ENCODE measurements at regions not wholly inside any gene's neighbourhood (a gene's known extent, or its start where the extent isn't known, plus 50 kb on each side); places are given as distances from the start of the nearest gene placed in this dataset.

GRCh38 chr4:41379230-41379629 is 122.5 kb downstream of the UCHL1 start:
- Histone ChIP-seq H3K9me2 (ENCODE audit: insufficient read depth) (no peaks in the 10 kb centered on the region), H3K36me3 (ENCODE audit: insufficient read depth) (no peaks in the 10 kb centered on the region), H3K27me3 (ENCODE audit: insufficient read depth) (no peaks in the 10 kb centered on the region), H3F3A (replicated peaks; ENCODE audit: low read depth) (no peaks in the 10 kb centered on the region), H3K79me2 (replicated peaks; ENCODE audit: insufficient read depth) (no peaks in the 10 kb centered on the region), H3K27ac (ENCODE audit: low read depth) (no peak overlapping the region), H4K20me1 (replicated peaks; ENCODE audit: insufficient read depth) (no peaks in the 10 kb centered on the region), H3K4me2 (no peak overlapping the region), H2AFZ (no peak overlapping the region), H3K4me1 (ENCODE audit: insufficient read depth) (no peaks in the 10 kb centered on the region), H3K4me3 (no peak overlapping the region)
- no peak overlapping the region for H3K4me3 Mint-ChIP-seq
- 0 out of 3 replicates have a peak, but pooled peaks cover 5% of the 10 kb centered on the region for H3K36me3 Mint-ChIP-seq (ENCODE audit: low read depth)
- peaks cover 8% of the 10 kb centered on the region for H3K9me3 Mint-ChIP-seq
- ATAC-seq (no peak), DNase-seq (ENCODE audit: low spot score) (no peak)
- H3K27ac Mint-ChIP-seq, result no peak overlapping the region
- TF ChIP-seq, protein P1, sequence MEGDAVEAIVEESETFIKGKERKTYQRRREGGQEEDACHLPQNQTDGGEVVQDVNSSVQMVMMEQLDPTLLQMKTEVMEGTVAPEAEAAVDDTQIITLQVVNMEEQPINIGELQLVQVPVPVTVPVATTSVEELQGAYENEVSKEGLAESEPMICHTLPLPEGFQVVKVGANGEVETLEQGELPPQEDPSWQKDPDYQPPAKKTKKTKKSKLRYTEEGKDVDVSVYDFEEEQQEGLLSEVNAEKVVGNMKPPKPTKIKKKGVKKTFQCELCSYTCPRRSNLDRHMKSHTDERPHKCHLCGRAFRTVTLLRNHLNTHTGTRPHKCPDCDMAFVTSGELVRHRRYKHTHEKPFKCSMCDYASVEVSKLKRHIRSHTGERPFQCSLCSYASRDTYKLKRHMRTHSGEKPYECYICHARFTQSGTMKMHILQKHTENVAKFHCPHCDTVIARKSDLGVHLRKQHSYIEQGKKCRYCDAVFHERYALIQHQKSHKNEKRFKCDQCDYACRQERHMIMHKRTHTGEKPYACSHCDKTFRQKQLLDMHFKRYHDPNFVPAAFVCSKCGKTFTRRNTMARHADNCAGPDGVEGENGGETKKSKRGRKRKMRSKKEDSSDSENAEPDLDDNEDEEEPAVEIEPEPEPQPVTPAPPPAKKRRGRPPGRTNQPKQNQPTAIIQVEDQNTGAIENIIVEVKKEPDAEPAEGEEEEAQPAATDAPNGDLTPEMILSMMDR (conservative IDR thresholded peaks at IDR 0.05; ENCODE audit: low read depth in 2 of 2), result no peak
- TF ChIP-seq, protein P2, sequence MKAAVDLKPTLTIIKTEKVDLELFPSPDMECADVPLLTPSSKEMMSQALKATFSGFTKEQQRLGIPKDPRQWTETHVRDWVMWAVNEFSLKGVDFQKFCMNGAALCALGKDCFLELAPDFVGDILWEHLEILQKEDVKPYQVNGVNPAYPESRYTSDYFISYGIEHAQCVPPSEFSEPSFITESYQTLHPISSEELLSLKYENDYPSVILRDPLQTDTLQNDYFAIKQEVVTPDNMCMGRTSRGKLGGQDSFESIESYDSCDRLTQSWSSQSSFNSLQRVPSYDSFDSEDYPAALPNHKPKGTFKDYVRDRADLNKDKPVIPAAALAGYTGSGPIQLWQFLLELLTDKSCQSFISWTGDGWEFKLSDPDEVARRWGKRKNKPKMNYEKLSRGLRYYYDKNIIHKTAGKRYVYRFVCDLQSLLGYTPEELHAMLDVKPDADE (IDR thresholded peaks at IDR 0.05), result no peak
- TF ChIP-seq NANOG (IDR thresholded peaks at IDR 0.05; ENCODE audit: borderline replicate concordance) (no peak), ZNF462 (CRISPR knock-in tag; IDR thresholded peaks at IDR 0.05) (no peak), JUNB (IDR thresholded peaks at IDR 0.05; ENCODE audit: unreplicated experiment) (no peak), ZNF331 (CRISPR knock-in tag; IDR thresholded peaks at IDR 0.05; ENCODE audit: low read depth) (no peak), EZH2 (IDR thresholded peaks at IDR 0.05; ENCODE audit: low read depth, unreplicated experiment) (no peak), ZNF114 (CRISPR knock-in tag; IDR thresholded peaks at IDR 0.05) (no peak), EZH2phosphoT487 (IDR thresholded peaks at IDR 0.05; ENCODE audit: unreplicated experiment) (no peak), CREB1 (CRISPR knock-in tag; IDR thresholded peaks at IDR 0.05; ENCODE audit: low read depth) (no peak), REST (IDR thresholded peaks at IDR 0.05; ENCODE audit: unreplicated experiment) (no peak), STAT1 (IDR thresholded peaks at IDR 0.05; ENCODE audit: unreplicated experiment) (no peak), POLR2AphosphoS5 (IDR thresholded peaks at IDR 0.05; ENCODE audit: low read depth) (no peak)
- no peaks in the 10 kb centered on the region for H3K4me1 Mint-ChIP-seq
- peaks cover 1% of the 10 kb centered on the region for H3K27me3 Mint-ChIP-seq (ENCODE audit: insufficient read depth, low read depth, poor library complexity)
